Fibroblast of lung (primary cell): ENCODE measurements at regions not wholly inside any gene's neighbourhood (a gene's known extent, or its start where the extent isn't known, plus 50 kb on each side); places are given as distances from the start of the nearest gene placed in this dataset.

Experiments used
- EZH2 ChIP-seq: IDR thresholded peaks from 2 replicates; pipeline ENCODE4 v1.5.1; 2012; ENCODE audit warnings: low read length, control low read depth, mild to moderate bottlenecking; ENCODE audit errors: missing control alignments
- TF ChIP-seq, protein P1 (sequence below), 2 donors: IDR thresholded peaks in 1 of 2; conservative IDR thresholded peaks in 1 of 2; 1 replicate in 1 of 2; 2 replicates in 1 of 2; pipeline ENCODE4 v1.5.1; 2011 to 2012; ENCODE audit warnings: low read length in 2 of 2, control low read depth in 1 of 2, inconsistent platforms in 1 of 2, low read depth in 1 of 2, mild to moderate bottlenecking in 1 of 2

- TF ChIP-seq, protein P1, sequence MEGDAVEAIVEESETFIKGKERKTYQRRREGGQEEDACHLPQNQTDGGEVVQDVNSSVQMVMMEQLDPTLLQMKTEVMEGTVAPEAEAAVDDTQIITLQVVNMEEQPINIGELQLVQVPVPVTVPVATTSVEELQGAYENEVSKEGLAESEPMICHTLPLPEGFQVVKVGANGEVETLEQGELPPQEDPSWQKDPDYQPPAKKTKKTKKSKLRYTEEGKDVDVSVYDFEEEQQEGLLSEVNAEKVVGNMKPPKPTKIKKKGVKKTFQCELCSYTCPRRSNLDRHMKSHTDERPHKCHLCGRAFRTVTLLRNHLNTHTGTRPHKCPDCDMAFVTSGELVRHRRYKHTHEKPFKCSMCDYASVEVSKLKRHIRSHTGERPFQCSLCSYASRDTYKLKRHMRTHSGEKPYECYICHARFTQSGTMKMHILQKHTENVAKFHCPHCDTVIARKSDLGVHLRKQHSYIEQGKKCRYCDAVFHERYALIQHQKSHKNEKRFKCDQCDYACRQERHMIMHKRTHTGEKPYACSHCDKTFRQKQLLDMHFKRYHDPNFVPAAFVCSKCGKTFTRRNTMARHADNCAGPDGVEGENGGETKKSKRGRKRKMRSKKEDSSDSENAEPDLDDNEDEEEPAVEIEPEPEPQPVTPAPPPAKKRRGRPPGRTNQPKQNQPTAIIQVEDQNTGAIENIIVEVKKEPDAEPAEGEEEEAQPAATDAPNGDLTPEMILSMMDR (conservative IDR thresholded peaks at IDR 0.05 in 1 of 2, IDR thresholded peaks at IDR 0.05 in 1 of 2; ENCODE audit: low read depth in 1 of 2, low read length in 2 of 2) = no peak
- no peak for TF ChIP-seq EZH2
Observed at GRCh38 chr7:26964156-26964808, 99.9 kb upstream of the SKAP2 start.
